Neural cell (in vitro differentiated cells): ENCODE measurements at regions not wholly inside any gene's neighbourhood (a gene's known extent, or its start where the extent isn't known, plus 50 kb on each side); places are given as distances from the start of the nearest gene placed in this dataset.

Experiments
- CTCF ChIP-seq: fragments of 450-650 bp; IDR thresholded peaks from 2 replicates; pipeline ENCODE4 v1.5.1; 2014; ENCODE audit warnings: antibody characterized with exemption, mild to moderate bottlenecking, moderate library complexity; ENCODE audit not compliant: poor library complexity, severe bottlenecking
- MXI1 ChIP-seq: fragments of 450-650 bp; conservative IDR thresholded peaks from 2 replicates; pipeline ENCODE4 v1.6.1; 2014; ENCODE audit warnings: antibody characterized with exemption, mild to moderate bottlenecking; ENCODE audit not compliant: poor library complexity, severe bottlenecking
- TAF1 ChIP-seq: IDR thresholded peaks from 2 replicates; pipeline ENCODE4 v1.6.1; 2012; ENCODE audit warnings: low read depth

GRCh38 chr4:148954011-148954749, 512.0 kb upstream of the NR3C2 start:
- TF ChIP-seq CTCF = no peak
- TF ChIP-seq MXI1 = no peak
- TF ChIP-seq TAF1 = no peak
